GM10266 (cell line): ENCODE measurements at regions not wholly inside any gene's neighbourhood (a gene's known extent, or its start where the extent isn't known, plus 50 kb on each side); places are given as distances from the start of the nearest gene placed in this dataset.
"Not testable (repeated sequence)": the region's sequence is repeated elsewhere in the genome, so short reads cannot be mapped to it uniquely, and the experiment has no call there.

Source experiments
- DNase-seq: peaks from one replicate; pipeline ENCODE4 v3.0.0; 2012; ENCODE audit errors: extremely low spot score
- CTCF ChIP-seq: IDR thresholded peaks from 2 replicates; pipeline ENCODE4 v1.5.1; 2012; ENCODE audit warnings: mild to moderate bottlenecking, low read depth; ENCODE audit not compliant: control insufficient read depth, insufficient read depth; ENCODE audit errors: missing control alignments

GRCh38 chr5:154606246-154606645, 128.2 kb upstream of the HAND1 start:
- no peak for DNase-seq
- TF ChIP-seq CTCF: no peak

GRCh38 chr5:154603953-154604679, 126.1 kb upstream of the HAND1 start:
- TF ChIP-seq CTCF: no peak
- DNase-seq: no peak

GRCh38 chr5:154603485-154603884, 125.5 kb upstream of the HAND1 start:
- no peak for DNase-seq
- no peak for TF ChIP-seq CTCF

DNA sequence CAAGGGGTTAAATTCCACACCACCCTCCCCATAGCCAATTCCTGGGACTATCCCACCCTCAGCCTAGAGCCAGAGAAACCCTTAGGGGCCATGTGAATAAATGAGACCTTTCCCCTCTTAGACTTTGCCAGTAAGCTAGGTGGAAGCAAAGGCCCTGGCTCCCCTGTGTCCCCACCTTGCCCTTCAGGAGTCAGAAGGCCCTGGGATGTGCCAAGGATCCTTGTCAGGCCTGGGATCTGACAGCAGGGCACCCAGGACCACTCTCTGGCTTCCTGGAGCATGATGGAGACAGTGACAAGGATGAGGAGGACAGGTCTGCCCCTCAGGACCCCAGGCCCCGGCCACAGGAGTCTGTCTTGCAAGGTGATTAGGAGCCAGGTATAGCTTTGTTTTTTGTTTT, 125.0 kb upstream of the HAND1 start:
- no peak for DNase-seq

DNA sequence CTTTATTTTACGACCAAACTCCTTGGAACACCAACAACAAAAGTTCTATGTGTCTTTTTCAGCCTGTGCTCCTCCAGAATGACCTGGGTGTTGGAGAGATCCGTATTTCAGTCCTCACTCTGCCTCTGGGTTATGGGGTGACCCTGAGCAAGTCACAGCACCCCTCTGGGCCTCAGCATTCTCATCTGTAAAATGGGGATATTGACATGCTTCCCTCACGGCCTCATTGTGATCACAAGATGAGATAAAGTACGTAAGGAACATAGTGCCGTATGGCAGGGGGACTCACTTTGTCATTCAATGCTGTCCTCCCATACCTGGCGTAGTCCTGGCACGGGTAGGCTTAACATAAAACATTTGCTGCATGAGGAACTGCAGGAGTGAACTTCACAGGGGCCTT, 123.0 kb upstream of the HAND1 start:
- TF ChIP-seq CTCF: no peak

More for the DNA sequence above, 125.0 kb upstream of the HAND1 start:
- TF ChIP-seq CTCF: no peak

DNA sequence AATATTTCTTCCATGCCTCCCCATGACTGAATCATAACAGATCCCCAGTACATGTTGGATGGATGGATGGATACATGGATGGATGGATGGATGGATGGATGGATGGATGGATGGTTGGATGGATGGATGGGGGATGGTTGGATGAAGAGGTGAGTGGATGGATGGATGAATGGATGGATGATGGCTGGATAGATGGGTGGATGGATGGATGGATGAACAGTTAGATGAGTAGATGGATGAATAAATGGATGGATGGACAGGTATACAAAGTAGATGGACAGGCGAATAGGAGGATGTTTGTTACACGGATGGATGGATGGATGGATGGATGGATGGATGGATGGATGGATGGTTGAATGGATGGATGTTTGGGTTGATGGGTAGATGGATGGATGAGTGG, 120.0 kb upstream of the HAND1 start:
- no peak for TF ChIP-seq CTCF
- DNase-seq: no peak

More for the DNA sequence above, 123.0 kb upstream of the HAND1 start:
- no peak for DNase-seq

GRCh38 chr5:154596844-154597243, 118.8 kb upstream of the HAND1 start:
- not testable (repeated sequence) for DNase-seq

GRCh38 chr5:154595662-154596061, 117.6 kb upstream of the HAND1 start:
- DNase-seq: no peak
- no peak for TF ChIP-seq CTCF
